ENCODE measurements at regions not wholly inside any gene's neighbourhood (a gene's known extent, or its start where the extent isn't known, plus 50 kb on each side); places are given as distances from the start of the nearest gene placed in this dataset.
"Not testable (repeated sequence)": the region's sequence is repeated elsewhere in the genome, so short reads cannot be mapped to it uniquely, and the experiment has no call there.

DNA sequence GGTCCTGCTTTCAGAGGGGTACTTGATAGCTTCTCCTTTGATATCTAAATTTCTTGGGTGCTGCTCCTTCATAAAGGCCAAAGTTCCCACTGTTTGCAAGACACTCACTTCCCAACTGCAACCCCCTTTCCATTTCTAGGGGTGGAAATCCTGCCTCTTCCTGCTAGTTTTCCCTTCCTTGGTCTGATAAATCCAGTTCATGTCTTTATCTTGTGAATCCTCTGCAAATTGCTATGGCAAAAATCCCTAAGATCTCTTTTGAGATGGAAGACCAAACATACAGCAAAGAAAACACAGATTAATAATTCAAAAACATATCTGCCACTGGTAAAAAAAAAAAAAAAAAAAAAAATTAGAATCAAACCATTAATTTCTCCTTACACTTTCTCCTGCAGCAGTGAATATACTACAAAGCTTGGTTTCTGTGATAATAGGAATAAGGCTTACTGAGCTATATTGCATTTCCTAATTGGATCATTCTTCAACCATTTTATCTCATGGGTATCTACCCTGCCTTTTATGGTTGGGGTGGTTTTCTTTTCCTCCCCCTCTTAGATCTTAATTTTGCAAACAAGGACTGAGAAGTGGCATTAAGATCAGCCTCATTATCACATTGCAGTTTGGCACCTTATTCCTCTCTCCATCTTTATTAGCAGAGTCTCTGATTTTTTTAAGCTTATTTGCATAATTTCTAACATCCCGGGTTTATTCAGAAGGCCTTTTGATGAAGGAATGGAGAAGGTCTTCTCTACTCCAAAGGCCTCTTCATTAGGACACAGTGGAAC is 439.1 kb downstream of the XYLT1 start:
- DNase-seq (ENCODE audit: low read depth in 4 of 4, low spot score in 3 of 4): no peak

DNA sequence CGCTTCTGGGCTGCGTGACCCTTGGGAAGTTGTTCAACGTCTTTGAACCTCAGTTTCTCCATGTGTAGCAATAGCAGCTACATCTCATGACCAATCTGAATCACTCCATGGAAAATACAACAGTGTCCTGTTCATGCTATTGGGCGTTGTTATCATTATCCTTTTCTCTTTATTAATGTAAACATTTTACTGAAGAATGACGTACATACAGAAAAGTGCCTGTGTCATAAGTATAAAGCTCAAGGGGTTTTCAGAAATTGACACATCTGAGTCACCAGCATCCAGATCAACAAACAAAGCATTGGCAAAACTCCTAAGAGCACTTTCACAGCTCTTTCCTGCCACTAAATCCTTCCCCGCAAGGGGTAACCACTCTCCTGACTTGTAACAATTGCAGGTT is 438.4 kb downstream of the XYLT1 start:
- no peak for DNase-seq (ENCODE audit: low read depth in 4 of 4, low spot score in 3 of 4)

DNA sequence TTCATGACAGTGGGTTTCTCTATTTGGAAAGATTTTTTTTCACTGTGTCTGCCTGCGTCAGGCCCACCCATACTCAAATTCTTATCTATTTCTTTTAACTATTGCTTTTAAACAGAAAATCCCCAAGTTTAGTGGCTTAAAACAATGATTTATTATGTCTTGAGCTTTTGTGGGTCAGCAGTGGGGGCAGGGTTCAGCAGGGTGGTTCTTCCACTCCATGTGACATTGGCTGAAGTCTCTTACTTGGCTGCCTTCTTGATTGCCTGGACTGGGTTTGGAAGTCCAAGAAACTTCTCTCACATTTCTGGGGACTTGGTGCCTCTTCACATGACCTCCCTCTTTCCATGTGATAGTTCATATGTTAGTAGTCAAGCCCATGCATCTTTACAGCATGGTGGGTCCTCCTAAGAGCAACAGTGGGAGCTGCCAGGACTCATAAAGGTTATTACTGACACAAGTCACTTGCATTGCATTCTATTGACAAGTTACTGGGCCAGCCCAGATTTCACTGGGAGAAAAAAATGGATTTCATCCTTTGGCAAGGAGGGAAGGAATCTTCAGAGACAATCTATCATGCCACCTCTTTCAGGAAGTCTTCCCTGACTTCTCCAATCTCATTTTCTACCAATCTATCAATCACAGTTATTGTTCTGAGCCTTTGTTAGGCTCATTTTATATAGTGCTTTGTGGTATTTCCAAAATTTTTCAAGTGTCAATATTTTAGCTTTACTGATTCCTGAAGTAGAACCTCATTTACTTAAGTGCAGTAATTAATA is 436.1 kb downstream of the XYLT1 start:
- DNase-seq (ENCODE audit: low read depth in 4 of 4, low spot score in 3 of 4): no peak

DNA sequence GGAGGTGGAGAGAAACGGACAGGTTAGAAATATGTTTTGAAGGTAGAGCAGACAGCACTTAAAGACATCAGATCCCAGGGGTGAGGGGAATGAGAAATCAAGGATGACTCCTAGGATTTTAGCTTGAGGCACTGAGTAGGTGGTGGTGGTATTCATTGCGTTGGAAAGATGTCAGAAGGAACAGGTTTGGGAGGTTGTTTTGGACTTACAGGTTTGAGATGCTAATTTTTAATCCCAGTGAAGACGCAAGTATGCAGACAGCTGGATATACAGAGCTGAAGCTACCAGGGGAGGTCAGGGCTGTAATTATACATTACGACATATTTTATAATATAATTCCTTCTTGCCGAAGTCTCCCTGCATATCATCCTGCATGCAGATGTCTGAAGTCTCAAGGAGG is 433.3 kb downstream of the XYLT1 start:
- no peak for DNase-seq (ENCODE audit: low read depth in 4 of 4, low spot score in 3 of 4)

GRCh38 chr16:17038415-17038814 is 432.3 kb downstream of the XYLT1 start:
- no peak for DNase-seq (ENCODE audit: low read depth in 4 of 4, low spot score in 3 of 4)

DNA sequence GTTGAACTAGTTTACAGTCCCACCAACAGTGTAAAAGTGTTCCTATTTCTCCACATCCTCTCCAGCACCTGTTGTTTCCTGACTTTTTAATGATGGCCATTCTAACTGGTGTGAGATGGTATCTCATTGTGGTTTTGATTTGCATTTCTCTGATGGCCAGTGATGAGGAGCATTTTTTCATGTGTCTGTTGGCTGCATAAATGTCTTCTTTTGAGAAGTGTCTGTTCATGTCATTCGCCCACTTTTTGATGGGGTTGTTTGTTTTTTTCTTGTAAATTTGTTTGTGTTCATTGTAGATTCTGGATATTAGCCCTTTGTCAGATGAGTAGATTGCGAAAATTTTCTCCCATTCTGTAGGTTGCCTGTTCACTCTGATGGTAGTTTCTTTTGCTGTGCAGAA is 421.7 kb downstream of the XYLT1 start:
- DNase-seq (ENCODE audit: low read depth in 4 of 4, low spot score in 3 of 4): not testable (repeated sequence)

GRCh38 chr16:17050468-17050867 is 420.3 kb downstream of the XYLT1 start:
- DNase-seq (ENCODE audit: low read depth in 4 of 4, low spot score in 3 of 4): no peak

All from right renal pelvis (tissue), 4 donors.